CMK (cell line): ENCODE measurements at regions not wholly inside any gene's neighbourhood (a gene's known extent, or its start where the extent isn't known, plus 50 kb on each side); places are given as distances from the start of the nearest gene placed in this dataset.
"Not testable (repeated sequence)": the region's sequence is repeated elsewhere in the genome, so short reads cannot be mapped to it uniquely, and the experiment has no call there.

Source experiments
- DNase-seq: peaks from one replicate; pipeline ENCODE4 v3.0.0-alpha.2; 2010; ENCODE audit warnings: low read depth

DNA sequence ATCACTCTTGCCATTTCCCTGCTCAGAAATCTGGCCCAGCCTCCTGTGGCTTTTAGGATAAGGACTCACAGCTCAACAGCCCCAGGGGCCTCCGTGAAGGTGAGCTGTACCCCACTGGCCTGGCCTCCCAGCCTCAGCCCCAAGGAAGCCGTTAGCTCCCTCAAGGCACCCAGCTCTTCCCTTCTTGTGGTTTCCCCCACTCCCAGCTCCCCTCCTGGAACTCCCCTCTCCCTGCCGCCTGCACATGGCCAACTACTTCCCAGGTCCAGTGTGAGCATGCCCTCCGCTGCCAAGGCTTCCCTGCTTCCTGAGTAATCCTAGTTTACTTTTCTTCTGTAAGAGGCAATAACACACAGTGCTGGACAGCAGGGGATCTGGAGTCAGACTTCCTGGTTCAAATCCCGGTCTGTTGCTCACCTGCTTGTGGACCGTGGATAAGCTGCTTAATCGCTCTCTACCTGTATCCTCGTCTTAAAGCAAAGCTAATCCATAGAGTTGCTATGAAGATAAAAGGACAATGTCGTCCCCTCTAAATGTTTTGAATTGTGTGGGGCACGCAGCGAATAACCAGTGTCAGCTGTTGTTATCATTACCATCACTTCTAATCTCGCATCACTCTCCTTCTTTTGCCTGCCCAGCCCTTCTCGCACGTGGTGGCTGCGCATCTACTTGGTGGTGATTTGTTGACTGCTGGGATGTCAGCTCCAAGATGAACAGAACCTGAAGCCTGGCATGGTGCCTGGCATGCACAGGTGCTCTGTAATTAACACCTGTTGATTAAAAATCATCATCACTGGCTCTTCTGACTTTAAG is 86.6 kb downstream of the C5orf15 start:
- no peak for DNase-seq

- DNase-seq, result no peak
Observed at GRCh38 chr5:133878236-133878555, 90.2 kb downstream of the C5orf15 start.

GRCh38 chr5:133877351-133878235 is 90.8 kb downstream of the C5orf15 start:
- DNase-seq, result no peak

GRCh38 chr5:133876266-133876665 is 92.2 kb downstream of the C5orf15 start:
- DNase-seq, result no peak

GRCh38 chr5:133875179-133875578 is 93.2 kb downstream of the C5orf15 start:
- DNase-seq, result no peak

DNA sequence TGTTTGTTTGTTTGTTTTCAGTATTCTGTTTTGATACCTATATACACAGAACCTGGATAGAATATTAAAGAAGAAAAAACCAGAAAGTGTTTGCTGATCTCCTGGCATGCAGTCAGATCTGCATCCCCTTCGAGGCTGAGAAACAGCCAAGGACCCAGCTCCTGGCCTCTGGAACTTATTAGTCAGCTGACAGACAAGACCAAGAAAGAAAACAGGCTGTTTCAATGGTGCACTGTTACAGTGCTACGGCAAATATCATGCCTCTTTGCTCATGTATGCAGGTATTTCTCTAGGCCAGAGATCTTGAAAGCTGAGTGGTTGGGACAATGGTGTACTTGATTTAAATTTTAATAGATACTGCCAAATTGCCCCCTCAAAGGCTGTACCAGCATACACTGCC is 95.0 kb downstream of the C5orf15 start:
- DNase-seq, result no peak

DNA sequence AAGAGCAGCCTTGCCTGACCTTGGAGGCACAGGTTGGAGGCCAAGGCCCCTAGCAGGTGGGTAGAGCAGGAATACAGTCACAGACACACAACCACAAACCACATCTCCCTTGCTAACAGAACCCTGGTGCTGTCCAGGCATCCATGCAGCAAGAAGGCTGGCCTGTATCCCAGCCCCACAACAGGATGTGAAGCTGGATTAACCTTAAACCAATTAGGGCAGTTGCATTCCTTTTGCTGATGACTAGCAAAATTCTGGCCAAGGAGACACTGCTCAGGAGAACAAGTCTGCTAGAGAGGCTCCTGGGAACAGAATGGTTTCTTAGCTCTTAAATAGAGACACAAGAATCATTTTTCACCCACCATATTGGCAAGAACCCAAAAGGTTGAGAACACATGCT is 97.8 kb downstream of the C5orf15 start:
- no peak for DNase-seq

- no peak for DNase-seq
Observed at GRCh38 chr5:133869519-133870335, 98.7 kb downstream of the C5orf15 start.

DNA sequence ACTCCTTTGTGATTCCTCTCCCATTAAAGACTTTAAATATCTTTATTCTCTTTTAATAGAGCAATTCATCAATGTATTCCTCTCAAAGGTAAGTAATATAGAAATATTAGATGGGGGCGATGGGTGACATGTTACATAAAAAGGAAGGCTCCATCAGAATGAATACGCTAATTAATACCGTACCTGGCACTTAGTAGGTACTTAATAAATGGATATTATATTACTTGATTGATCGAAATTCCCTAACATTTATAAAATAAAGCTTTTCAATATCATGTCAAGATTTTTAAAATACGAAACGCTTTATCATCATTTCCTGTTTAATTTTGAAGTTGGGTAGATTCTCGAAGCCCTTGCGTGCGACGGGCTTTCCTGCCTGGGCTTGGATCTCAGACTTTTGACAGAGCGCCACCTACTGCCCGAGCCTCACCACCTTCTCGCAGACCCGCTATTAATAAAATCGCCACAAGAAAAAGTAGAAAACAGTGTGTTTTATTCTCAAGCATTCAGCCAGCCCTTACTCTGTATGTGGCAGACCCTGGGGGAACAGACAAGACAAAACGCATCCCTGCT is 99.4 kb downstream of the C5orf15 start:
- DNase-seq, result peak; percentile 11

- no peak for DNase-seq
Observed at GRCh38 chr5:133867851-133868545, 100.4 kb downstream of the C5orf15 start.

DNA sequence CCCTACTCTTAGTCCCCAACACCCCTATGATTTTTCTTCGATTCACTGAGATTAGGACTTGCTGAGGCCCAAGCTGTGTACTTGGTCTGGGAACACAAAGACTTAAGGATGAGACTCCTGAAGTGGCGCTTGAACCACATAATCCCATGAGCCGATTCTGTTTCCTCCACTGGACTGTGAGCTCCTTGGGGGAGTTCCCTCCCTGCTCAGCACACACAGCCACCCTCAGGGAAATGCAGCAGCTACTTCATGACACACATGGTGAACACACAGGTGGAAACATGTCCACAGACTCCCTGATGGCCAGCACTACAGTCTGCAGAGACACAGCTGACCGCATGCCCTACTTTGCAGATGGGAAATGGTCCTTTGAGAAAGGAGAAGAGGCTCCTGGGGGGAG is 101.1 kb downstream of the C5orf15 start:
- no peak for DNase-seq

GRCh38 chr5:133866903-133867245 is 101.6 kb downstream of the C5orf15 start:
- DNase-seq, result no peak

DNA sequence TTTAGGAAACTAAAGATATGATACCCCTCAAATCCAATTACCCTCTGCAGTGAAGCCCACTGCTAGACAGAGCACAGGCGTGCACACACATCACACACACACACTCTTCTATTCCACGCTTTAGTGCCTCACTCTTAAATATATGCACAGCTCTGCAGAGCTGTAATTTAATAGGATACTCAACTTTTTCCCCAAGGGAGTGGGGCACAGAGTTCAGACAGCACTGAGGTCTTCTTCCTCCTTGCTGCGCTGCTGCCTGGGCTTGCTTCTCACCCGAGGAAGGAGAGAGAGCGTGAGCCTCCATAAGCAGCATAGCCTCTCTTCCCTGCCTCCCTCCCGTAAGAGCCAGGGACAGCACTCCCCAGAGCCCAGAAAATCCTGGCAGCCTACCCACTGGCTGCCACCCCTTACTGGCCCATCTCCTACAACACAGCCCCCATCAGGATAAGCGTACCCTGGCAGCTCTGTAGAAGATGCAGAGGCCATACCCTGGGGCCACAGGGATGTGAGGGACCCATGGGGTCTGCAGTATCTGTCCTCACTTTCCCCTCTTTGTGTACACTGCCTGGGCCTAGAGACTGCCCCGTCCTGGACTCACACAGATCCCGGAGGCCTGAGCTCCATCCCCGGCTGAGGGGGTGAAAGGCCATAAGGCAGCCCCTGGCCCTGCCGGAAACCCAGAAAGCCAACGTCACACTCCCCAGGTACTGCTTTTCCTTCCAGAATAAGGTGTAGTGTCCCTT is 102.1 kb downstream of the C5orf15 start:
- no peak for DNase-seq

DNA sequence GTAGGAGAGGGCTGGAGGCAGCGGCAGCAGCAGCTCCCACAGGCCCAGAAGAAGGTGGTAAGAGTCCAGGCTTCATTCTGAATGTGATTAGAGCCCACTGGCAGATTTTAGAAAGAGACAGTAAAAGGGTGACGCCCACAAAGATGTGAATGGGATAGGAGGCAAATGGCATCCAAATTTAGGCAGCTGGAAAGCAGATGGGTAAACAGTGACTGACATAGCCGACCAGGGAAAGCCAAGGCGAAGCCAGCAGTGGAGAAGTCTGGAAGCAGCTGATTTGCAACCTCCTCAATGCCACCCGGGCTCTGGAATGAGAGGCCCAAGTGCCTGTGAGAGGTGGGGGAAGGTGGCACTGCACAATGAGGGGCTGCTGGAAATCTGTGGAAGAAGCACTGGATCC is 103.3 kb downstream of the C5orf15 start:
- DNase-seq, result no peak

DNA sequence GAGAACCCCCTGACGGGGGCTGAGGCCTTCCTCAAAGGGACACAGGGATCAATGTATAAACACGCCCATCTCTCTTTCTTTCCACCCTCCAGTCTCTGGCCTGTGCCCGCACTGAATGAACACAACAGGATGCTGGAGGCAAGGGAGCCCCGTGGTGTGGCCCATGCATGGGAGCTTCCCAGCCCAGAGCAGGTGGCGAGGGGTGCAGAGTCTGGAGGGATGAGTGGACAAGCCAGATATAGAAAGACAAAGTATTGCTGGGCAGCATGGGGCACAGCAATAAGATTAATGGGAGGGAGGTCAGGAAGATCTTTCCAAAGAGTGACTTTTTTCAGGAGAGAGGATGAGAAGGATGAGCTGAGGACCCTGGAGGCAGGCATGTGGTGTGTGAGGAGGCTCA is 103.7 kb downstream of the C5orf15 start:
- DNase-seq, result no peak

GRCh38 chr5:133863857-133864585 is 104.4 kb downstream of the C5orf15 start:
- no peak for DNase-seq

GRCh38 chr5:133861161-133861737 is 107.2 kb downstream of the C5orf15 start:
- DNase-seq, result no peak

DNA sequence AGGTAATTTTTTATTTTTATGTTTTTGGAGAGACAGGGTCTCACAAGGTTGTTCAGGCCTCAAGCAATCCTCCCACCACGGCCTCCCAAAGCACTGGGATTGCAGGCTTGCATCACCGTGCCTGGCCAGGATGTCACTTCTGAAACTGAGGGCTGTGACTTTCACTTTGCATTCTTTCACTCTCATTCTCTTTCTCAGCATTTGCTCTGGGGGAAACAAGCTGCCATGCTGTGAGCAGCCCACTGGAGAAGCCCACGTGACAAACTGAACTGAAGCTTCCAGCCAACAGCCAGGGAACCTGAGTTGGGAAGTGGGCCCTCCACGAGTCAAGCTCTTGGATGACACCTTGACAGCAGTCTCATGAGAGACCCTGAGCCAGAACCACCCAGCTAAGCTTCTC is 109.4 kb downstream of the C5orf15 start:
- no peak for DNase-seq

DNA sequence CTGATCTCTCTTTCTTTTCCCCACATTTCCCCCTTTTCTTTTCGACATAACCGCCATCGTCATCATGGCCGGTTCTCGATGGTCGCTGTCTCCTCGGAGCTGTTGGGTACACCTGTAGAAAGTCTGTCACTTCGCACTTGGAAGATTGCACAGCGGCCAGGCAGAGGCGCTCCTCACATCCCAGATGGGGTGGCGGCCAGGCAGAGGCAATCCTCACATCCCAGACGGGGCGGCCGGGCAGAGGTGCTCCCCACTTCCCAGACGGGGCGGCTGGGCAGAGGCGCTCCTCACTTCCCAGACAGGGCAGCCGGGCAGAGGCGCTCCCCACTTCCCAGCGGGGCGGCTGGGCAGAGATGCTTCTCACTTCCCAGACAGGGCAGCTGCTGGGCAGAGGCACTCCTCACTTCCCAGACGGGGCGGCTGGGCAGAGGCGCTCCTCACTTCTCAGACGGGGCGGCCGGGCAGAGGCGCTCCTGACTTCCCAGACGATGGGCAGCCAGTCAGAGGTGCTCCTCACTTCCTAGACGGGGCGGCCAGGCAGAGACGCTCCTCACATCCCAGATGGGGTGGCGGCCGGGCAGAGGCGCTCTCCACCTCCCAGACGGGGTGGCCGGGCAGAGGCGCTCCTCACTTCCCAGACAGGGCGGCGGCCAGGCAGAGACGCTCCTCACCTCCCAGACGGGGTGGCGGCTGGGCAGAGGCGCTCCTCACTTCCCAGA is 110.7 kb downstream of the C5orf15 start:
- not testable (repeated sequence) for DNase-seq
